Heart right ventricle (tissue), 16 donors: ENCODE measurements at regions not wholly inside any gene's neighbourhood (a gene's known extent, or its start where the extent isn't known, plus 50 kb on each side); places are given as distances from the start of the nearest gene placed in this dataset.

ENCODE experiments used
- ATAC-seq, 8 donors: fragments of 200-7000 bp; cut with Tn5 transposase; one replicate each; pipeline ENCODE4 v1.9.1; 2020; ENCODE audit warnings: mild to moderate bottlenecking in 8 of 8, moderate library complexity in 8 of 8, moderate number of reproducible peaks in 1 of 8
- DNase-seq, 2 donors: peaks; one replicate each; pipeline ENCODE4 v3.0.0-alpha.2; 2020
- H3K27ac ChIP-seq, 10 donors: fragments of 200-600 bp; sonication (generic) in 2 of 10; one replicate each; pipeline versions ENCODE4 v1.5.0 to v1.8.0; 2020 to 2022; ENCODE audit warnings: mild to moderate bottlenecking in 3 of 10
- H3K27me3 ChIP-seq, 7 donors: fragments of 200-600 bp; one replicate each; pipeline ENCODE4 v1.8.0; 2021 to 2022; ENCODE audit warnings: mild to moderate bottlenecking in 2 of 7
- H3K36me3 ChIP-seq, 9 donors: fragments of 200-600 bp; sonication (generic) in 1 of 9; one replicate each; pipeline versions ENCODE4 v1.5.0 to v1.8.0; 2020 to 2022; ENCODE audit warnings: mild to moderate bottlenecking in 2 of 9
- H3K4me1 ChIP-seq, 9 donors: fragments of 200-600 bp; sonication (generic) in 1 of 9; one replicate each; pipeline versions ENCODE4 v1.5.0 to v1.8.0; 2020 to 2022; ENCODE audit warnings: mild to moderate bottlenecking in 4 of 9
- H3K4me3 ChIP-seq, 10 donors: fragments of 200-600 bp; sonication (generic) in 2 of 10; one replicate each; pipeline versions ENCODE4 v1.5.0 to v1.8.0; 2020 to 2022; ENCODE audit warnings: mild to moderate bottlenecking in 7 of 10, moderate library complexity in 2 of 10
- H3K9me3 ChIP-seq, 11 donors: fragments of 200-600 bp in 10 of 11; sonication (generic) in 2 of 11; one replicate each; pipeline versions ENCODE4 v1.5.0 to v1.8.0; 2013 to 2022; ENCODE audit warnings: mild to moderate bottlenecking in 2 of 11, control low read depth in 1 of 11, moderate library complexity in 1 of 11
- CTCF ChIP-seq, 9 donors: fragments of 200-600 bp; sonication (generic) in 2 of 9; IDR thresholded peaks; one replicate each; pipeline versions ENCODE4 v1.5.0 to v1.8.0; 2021 to 2022; ENCODE audit warnings: antibody characterized with exemption in 9 of 9, mild to moderate bottlenecking in 5 of 9, moderate library complexity in 1 of 9
- WGBS, 2 donors: extraction: QIAGEN DNeasy Blood & Tissue Kit; methylation state at CpG; one replicate each; pipeline ENCODE4 v1.1.7; 2013; ENCODE audit warnings: inconsistent platforms in 1 of 2; 5-methylcytosine and 5-hydroxymethylcytosine counted together
- intact Hi-C, 10 donors: fragments of 100-400 bp; cut with DNase I; formaldehyde crosslinking; loops; one replicate each; pipeline versions ENCODE4 v1.11.1 to v1.14.2; 2022
- donor health status: Arrhythmogenic right ventricular cardiomyopathy.
- donor health status: ischemic (EF 13 %, LVEDD 7.1; RV severe dilation, severe dysfunction).
- donor health status: healthy with polysubstance abuse.
- donor health status: DM: no; HTN: yes; CAD: no.
- donor health status: DM: no; HTN: no; CAD: no.
- donor health status: ischemic (EF 25% LVEDD 6.9; RV normal size, moderate dysfunction).
- donor health status: ischemic (EF 25% LVEDD 5.7; RV mildly dilated, moderate dysfunction).
- donor health status: healthy.
- donor health status: DM: yes; HTN: yes; CAD: no.
- donor health status: Ischemic cardiomyopathy.
- donor health status: ischemic (EF 35%, LVEDD 5.7; RV mildly dilated, moderate dysfunction).
- donor health status: nonischemic (EF 11% LVEDD 7.7; RV severe dilation, severe dysfunction).
- donor health status: DM: yes; HTN: yes; CAD: no.
- donor health status: PGD.
- donor health status: ischemic (EF 29% LVEDD 5.4; RV normal size, mild dysfunction).
- donor health status: nonischemic (EF 23%, LVEDD 6.1; RV moderate dilation, normal function).

GRCh38 chr2:134127496-134127895 lies 126.4 kb upstream of the MGAT5 start:
- peaks cover 12 to 88% (median 77%) of the 10 kb centered on the region in 9 donors for H3K4me1 ChIP-seq
- intact Hi-C loops: loop anchor here in 6 of 10 donors (5.0 to 10.0 kb wide), 5 partner anchors 47 to 127 kb away; partner anchors contain the start of gene MGAT5 (in 1 of the 6)
- no peak overlapping the region for H3K27ac ChIP-seq
- H3K27me3 ChIP-seq: no peaks in the 10 kb centered on the region
- DNase-seq (no peak), ATAC-seq (peak in 3 of 8 donors; percentile 23 to 46 (median 34))
- no peak overlapping the region for H3K4me3 ChIP-seq
- no peak for TF ChIP-seq CTCF (IDR thresholded peaks at IDR 0.05)
- H3K9me3 ChIP-seq: no peaks in the 10 kb centered on the region
- H3K36me3 ChIP-seq: peaks cover 0 to 7% (median 0%) of the 10 kb centered on the region in 9 donors
- WGBS, 2 donors: 58 to 69% methylated on average over 7 of the region's 7 CpGs

DNA sequence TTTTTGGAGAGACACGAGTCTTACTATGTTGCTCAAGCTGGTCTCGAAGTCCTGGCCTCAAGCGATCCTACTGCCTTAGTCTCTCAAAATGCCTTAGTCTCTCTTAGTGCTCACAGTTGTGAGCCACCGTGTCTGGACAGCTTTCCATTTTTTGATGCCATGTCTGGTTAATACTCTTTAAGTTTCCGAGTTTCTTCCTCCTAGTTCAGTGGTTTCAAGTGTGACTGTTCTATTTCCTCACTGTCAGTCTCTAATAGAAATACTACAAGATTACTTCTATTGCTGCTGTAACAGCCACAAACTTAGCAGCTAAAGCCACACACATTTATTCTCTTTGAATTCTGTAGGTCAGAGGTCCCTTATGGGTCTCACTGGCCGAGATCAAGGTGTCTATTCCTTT lies 125.1 kb upstream of the MGAT5 start:
- no peaks in the 10 kb centered on the region for H3K27me3 ChIP-seq
- no peak overlapping the region for H3K4me3 ChIP-seq
- no peak for DNase-seq
- 76 to 77% methylated on average over 6 of the region's 6 CpGs for WGBS, 2 donors
- no peaks in the 10 kb centered on the region for H3K9me3 ChIP-seq
- H3K4me1 ChIP-seq: peaks cover 12 to 88% (median 77%) of the 10 kb centered on the region in 9 donors
- intact Hi-C loops: loop anchor here in 6 of 10 donors (5.0 to 10.0 kb wide), 5 partner anchors 46 to 126 kb away; partner anchors contain the start of gene MGAT5 (in 1 of the 6)
- no peak for TF ChIP-seq CTCF (IDR thresholded peaks at IDR 0.05)
- ATAC-seq: no peak
- H3K27ac ChIP-seq: peak overlapping the region in 2 of 10 donors; percentile 10 to 18
- peaks cover 0 to 7% (median 0%) of the 10 kb centered on the region in 9 donors for H3K36me3 ChIP-seq

- no peaks in the 10 kb centered on the region for H3K27me3 ChIP-seq
- WGBS, 2 donors: 98% methylated on average over 25 to 42 of the region's 42 CpGs
- intact Hi-C loops: loop anchor here in 7 of 10 donors (5.0 to 10.0 kb wide), 6 partner anchors 45 to 125 kb away; partner anchors contain the start of gene MGAT5 (in 1 of the 7)
- H3K36me3 ChIP-seq: peaks cover 0 to 7% (median 0%) of the 10 kb centered on the region in 9 donors
- no peak overlapping the region for H3K4me3 ChIP-seq
- no peak overlapping the region for H3K27ac ChIP-seq
- peaks cover 3 to 88% (median 76%) of the 10 kb centered on the region in 9 donors for H3K4me1 ChIP-seq
- ATAC-seq (peak in 2 of 8 donors; percentile 32 to 49), DNase-seq (no peak)
- TF ChIP-seq CTCF (IDR thresholded peaks at IDR 0.05): no peak
- H3K9me3 ChIP-seq: no peaks in the 10 kb centered on the region
These were observed 123.9 kb upstream of the MGAT5 start for GRCh38 chr2:134129900-134130537.

- no peak for TF ChIP-seq CTCF (IDR thresholded peaks at IDR 0.05)
- Histone ChIP-seq H3K9me3 (no peaks in the 10 kb centered on the region), H3K36me3 (peaks cover 0 to 3% (median 0%) of the 10 kb centered on the region in 9 donors), H3K4me1 (peaks cover 0 to 88% (median 75%) of the 10 kb centered on the region in 9 donors), H3K4me3 (no peak overlapping the region), H3K27ac (peak overlapping the region in 5 of 10 donors; percentile 27 to 55 (median 35)), H3K27me3 (no peaks in the 10 kb centered on the region)
- 90 to 92% methylated on average over 7 of the region's 7 CpGs for WGBS, 2 donors
- intact Hi-C loops: loop anchor here in 1 of 10 donors (10.0 kb wide), 1 partner anchor 53 kb away; no protein-coding TSS in a partner anchor
- ATAC-seq: no peak
- DNase-seq: no peak
These were observed 122.0 kb upstream of the MGAT5 start for GRCh38 chr2:134131681-134132489.
